GM19193 (cell line): ENCODE measurements at regions not wholly inside any gene's neighbourhood (a gene's known extent, or its start where the extent isn't known, plus 50 kb on each side); places are given as distances from the start of the nearest gene placed in this dataset.

Experiments
- POLR2A ChIP-seq: IDR thresholded peaks from 4 replicates; pipeline ENCODE4 v1.6.1; 2011; ENCODE audit not compliant: insufficient read depth, insufficient read length; ENCODE audit errors: extremely low read depth

GRCh38 chr17:77778636-77779489 is 179.6 kb upstream of the TNRC6C start:
- no peak for TF ChIP-seq POLR2A

- no peak for TF ChIP-seq POLR2A
Measured at GRCh38 chr17:77779711-77780539, 178.6 kb upstream of the TNRC6C start.

GRCh38 chr17:77781536-77781935 is 177.0 kb upstream of the TNRC6C start:
- no peak for TF ChIP-seq POLR2A

- TF ChIP-seq POLR2A, result no peak
Measured at GRCh38 chr17:77782201-77782600, 176.3 kb upstream of the TNRC6C start.

- TF ChIP-seq POLR2A, result no peak
Measured at GRCh38 chr17:77782611-77783010, 175.9 kb upstream of the TNRC6C start.

- TF ChIP-seq POLR2A, result no peak
Measured at GRCh38 chr17:77783991-77784820, 174.3 kb upstream of the TNRC6C start.

GRCh38 chr17:77785312-77785905 is 173.1 kb upstream of the TNRC6C start:
- TF ChIP-seq POLR2A, result no peak

- TF ChIP-seq POLR2A, result no peak
Measured at GRCh38 chr17:77786090-77786489, 172.4 kb upstream of the TNRC6C start.

GRCh38 chr17:77786740-77787505 is 171.6 kb upstream of the TNRC6C start:
- no peak for TF ChIP-seq POLR2A

- no peak for TF ChIP-seq POLR2A
Measured at GRCh38 chr17:77790143-77790829, 168.2 kb upstream of the TNRC6C start.

- TF ChIP-seq POLR2A, result no peak
Measured at GRCh38 chr17:77792626-77793025, 165.9 kb upstream of the TNRC6C start.

- TF ChIP-seq POLR2A, result no peak
Measured at GRCh38 chr17:77793146-77793970, 165.1 kb upstream of the TNRC6C start.

GRCh38 chr17:77793971-77794235 is 164.6 kb upstream of the TNRC6C start:
- TF ChIP-seq POLR2A, result no peak
